GM21576 (cell line): ENCODE measurements at regions not wholly inside any gene's neighbourhood (a gene's known extent, or its start where the extent isn't known, plus 50 kb on each side); places are given as distances from the start of the nearest gene placed in this dataset.

ENCODE experiments used
- ATAC-seq: cut with Tn5 transposase; IDR thresholded peaks from one replicate; pipeline ENCODE4 v1.9.1; 2021; ENCODE audit warnings: mild to moderate bottlenecking, moderate library complexity; ENCODE audit not compliant: unreplicated experiment

DNA sequence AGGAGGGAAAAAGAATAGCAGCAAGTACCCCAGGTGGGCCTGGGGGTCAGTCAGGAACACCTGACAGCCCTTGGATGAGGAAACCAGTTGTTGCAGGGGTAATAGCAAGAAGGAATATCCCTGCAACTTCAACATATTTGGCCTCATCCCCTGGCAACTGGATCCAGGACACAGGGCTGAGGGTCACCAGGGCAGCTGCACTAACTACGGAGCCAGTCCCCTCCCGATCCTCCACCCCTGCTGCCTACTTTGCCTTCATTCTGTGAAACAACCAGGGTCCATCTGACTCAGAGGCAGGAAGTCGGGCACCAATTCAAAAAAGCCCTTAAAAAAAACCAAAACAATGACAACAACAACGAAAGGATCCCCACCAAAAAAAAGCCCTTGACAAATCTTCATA, 52.9 kb downstream of the FRMPD3 start:
- ATAC-seq = no peak

GRCh38 chrX:107504006-107504405, 54.6 kb downstream of the FRMPD3 start:
- no peak for ATAC-seq

GRCh38 chrX:107505223-107505622, 55.8 kb downstream of the FRMPD3 start:
- no peak for ATAC-seq

DNA sequence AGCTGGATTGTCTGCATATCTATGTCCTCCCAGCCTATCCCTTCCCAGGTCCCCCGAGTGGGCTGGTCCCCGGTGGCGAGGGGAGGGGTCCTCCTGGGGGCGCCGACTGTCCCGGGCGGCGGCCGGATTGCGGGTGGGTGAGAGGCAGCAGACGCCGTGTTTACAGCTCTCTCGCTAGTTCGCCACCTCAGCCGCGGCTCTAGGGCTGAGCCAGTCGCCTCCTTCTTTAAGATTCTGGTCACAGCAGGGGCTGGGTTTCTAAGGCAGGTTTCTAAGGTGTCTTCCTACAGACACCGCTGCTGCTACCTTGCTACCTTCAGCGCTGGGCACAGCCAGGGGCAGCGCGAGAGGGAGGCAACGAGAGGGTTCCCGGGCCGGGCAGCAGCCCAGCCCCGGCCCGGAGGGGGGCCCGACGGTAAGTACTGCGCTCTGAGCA, 57.2 kb downstream of the FRMPD3 start:
- ATAC-seq = no peak

DNA sequence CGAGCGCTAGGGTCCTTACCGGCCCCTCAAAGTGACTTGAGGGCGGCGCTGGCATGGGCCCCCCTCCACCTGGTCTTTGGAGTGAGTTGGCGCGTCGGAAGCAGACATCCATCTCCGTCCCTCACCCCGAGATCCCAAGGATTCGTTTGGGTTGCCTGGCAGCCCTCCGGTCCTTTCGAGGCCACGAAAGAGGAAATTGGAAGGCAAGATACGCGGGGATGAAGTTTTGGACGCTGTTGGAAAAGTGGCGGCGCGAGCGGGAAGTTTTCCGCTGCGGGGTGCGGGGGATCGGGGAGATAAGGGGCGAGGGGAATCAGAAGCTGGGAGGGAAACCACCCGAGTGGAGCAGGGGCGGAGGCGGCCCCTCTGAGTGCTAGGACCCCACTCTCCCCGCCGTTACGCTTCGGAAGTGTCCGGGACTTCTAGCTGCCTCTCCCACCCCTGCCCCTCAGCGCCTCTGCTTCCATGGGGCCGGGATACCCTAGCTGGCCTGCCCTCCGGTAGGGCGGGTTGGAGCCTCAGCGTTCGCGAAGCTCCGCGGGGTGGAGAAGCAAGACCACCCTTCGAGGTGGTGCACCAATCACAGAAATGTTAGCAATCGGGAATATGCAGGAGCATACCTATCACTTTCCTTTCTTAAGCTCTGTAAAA, 57.8 kb downstream of the FRMPD3 start:
- ATAC-seq = no peak

DNA sequence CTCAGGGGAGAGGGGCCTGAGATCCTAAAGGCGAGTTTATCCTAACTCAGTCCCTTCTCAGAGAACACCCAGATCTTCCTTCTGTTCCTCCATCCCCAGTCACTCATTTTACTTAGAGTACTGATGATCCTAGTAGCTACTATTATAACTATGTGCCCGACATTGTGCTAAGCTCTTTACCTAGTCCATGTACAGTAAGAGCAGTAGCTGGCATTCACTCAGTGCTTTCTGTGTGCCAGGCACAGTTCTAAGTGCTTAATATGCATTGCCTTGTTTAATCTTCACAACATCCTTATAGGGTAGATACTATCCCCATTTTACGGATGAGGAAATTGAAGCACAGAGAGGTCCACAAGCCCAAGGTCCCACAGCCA, 58.3 kb downstream of the FRMPD3 start:
- ATAC-seq = no peak

DNA sequence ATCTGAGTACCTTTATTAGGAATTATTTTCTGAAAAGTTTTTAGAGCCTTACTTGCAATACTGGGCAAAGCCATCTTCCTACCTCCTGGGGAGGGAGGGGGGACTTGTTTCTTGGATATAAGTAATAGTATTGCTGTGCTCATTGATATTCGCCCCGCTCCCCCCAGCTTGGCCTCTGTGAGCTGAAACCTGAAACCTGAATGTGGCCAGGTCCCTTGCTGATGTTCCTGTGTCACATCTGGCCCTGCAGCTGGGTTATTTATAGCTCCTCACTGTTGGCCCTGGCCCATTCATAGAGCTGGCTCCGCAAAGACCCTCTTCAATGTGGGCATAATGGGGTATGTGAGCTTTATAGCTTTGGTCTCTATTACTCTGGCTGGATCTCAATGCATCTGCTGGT, 59.5 kb downstream of the FRMPD3 start:
- no peak for ATAC-seq

- no peak for ATAC-seq
Measured at GRCh38 chrX:107514944-107515343, 65.5 kb downstream of the FRMPD3 start.

GRCh38 chrX:107521877-107522586, 72.6 kb downstream of the FRMPD3 start:
- no peak for ATAC-seq

- no peak for ATAC-seq
Measured at GRCh38 chrX:107522901-107523300, 73.4 kb downstream of the FRMPD3 start.

DNA sequence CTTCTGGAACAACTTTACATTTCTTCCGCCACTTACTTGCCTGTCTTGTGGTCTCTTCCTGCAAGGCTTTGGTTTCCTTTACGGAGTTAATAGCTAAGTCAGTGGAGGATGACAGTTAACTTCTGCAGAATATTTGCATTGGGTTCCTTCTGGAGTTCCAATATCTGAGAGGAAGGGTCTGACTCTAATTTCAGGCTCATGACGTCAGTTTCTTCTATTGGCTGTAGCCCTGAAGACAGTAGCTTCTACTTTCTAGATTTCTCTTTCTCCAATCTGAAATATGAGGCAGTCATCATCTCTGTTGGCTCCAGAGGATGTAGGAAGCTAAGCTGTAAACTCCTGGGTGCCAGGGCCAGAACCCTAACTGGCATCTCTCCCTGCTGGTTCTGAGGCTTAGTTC, 76.7 kb downstream of the FRMPD3 start:
- ATAC-seq = no peak

DNA sequence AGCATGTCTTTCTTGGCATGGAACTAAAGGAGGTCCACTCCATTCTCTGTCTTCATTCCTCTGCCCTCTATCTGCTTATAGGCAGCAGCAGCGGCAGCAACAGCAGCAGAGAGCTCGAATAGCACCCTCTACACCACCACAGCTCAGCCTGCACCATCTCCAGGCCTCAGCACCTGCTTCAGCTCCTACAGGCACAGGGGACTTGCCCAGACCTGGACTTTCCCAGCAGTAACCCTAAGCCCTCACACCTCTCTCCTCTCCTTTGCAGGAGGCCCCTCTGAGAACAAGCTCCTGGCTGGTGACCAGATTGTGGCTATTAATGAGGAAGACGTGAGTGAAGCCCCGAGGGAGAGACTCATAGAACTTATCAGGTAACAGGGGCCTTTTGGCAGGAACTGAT, 80.7 kb downstream of the FRMPD3 start:
- no peak for ATAC-seq

GRCh38 chrX:107537815-107538214, 88.4 kb downstream of the FRMPD3 start:
- ATAC-seq = no peak

- no peak for ATAC-seq
Measured at GRCh38 chrX:107541244-107541643, 87.1 kb upstream of the PRPS1 start.

- ATAC-seq = no peak
Measured at GRCh38 chrX:107542040-107542439, 86.3 kb upstream of the PRPS1 start.

- peak; percentile 54 for ATAC-seq
Measured at GRCh38 chrX:107542500-107542899, 85.8 kb upstream of the PRPS1 start.

- ATAC-seq = no peak
Measured at GRCh38 chrX:107547621-107548020, 80.7 kb upstream of the PRPS1 start.

- no peak for ATAC-seq
Measured at GRCh38 chrX:107548775-107549174, 79.5 kb upstream of the PRPS1 start.

GRCh38 chrX:107549504-107549903, 78.8 kb upstream of the PRPS1 start:
- ATAC-seq = no peak

- ATAC-seq = no peak
Measured at GRCh38 chrX:107551546-107551945, 76.8 kb upstream of the PRPS1 start.

DNA sequence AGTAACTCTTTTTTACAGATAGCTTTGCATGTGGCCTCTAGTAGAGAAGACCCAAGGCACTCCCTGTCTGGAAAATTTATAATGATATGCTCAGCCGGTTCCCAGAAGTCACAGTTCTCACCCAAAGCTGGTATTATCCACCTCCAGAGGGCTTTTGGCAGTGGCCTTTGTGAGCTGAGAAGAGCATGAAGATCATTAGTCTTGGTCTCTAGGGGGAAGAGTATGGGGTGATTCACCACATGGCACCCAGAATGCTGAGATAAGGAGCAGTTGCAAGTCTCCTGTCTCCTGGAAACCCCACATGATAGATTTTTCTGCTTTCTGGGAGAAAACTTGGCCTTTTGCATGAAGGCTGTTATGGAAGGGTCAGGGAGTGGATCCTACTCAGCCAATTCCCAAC, 75.4 kb upstream of the PRPS1 start:
- ATAC-seq = no peak

GRCh38 chrX:107556967-107557366, 71.3 kb upstream of the PRPS1 start:
- ATAC-seq = no peak

- ATAC-seq = no peak
Measured at GRCh38 chrX:107559506-107559905, 68.8 kb upstream of the PRPS1 start.
